ENCODE measurements at regions not wholly inside any gene's neighbourhood (a gene's known extent, or its start where the extent isn't known, plus 50 kb on each side); places are given as distances from the start of the nearest gene placed in this dataset.
"Not testable (repeated sequence)": the region's sequence is repeated elsewhere in the genome, so short reads cannot be mapped to it uniquely, and the experiment has no call there.

GRCh38 chr7:34445653-34446052 lies 212.4 kb upstream of the NPSR1 start:
- no peak for DNase-seq (ENCODE audit: low spot score)
- in situ Hi-C loops (cut with MboI; ENCODE audit: low sequenced_read_pairs, unreplicated experiment) = no loop called here
- TF ChIP-seq CTCF (IDR thresholded peaks at IDR 0.05; ENCODE audit: borderline replicate concordance, control extremely low read depth, extremely low read depth, insufficient read depth, missing control alignments) = no peak

GRCh38 chr7:34448531-34448930 lies 209.5 kb upstream of the NPSR1 start:
- DNase-seq (ENCODE audit: low spot score); in situ Hi-C loops (cut with MboI; ENCODE audit: low sequenced_read_pairs, unreplicated experiment): not testable (repeated sequence)

- in situ Hi-C loops (cut with MboI; ENCODE audit: low sequenced_read_pairs, unreplicated experiment) = no loop called here
- TF ChIP-seq CTCF (IDR thresholded peaks at IDR 0.05; ENCODE audit: borderline replicate concordance, control extremely low read depth, extremely low read depth, insufficient read depth, missing control alignments) = no peak
- DNase-seq (ENCODE audit: low spot score) = no peak
These were observed 208.3 kb upstream of the NPSR1 start for GRCh38 chr7:34449765-34450164.

GRCh38 chr7:34451183-34451582 lies 206.8 kb upstream of the NPSR1 start:
- TF ChIP-seq CTCF (IDR thresholded peaks at IDR 0.05; ENCODE audit: borderline replicate concordance, control extremely low read depth, extremely low read depth, insufficient read depth, missing control alignments) = no peak
- DNase-seq (ENCODE audit: low spot score) = no peak
- in situ Hi-C loops (cut with MboI; ENCODE audit: low sequenced_read_pairs, unreplicated experiment) = no loop called here

GRCh38 chr7:34451923-34452322 lies 206.1 kb upstream of the NPSR1 start:
- no peak for DNase-seq (ENCODE audit: low spot score)
- in situ Hi-C loops (cut with MboI; ENCODE audit: low sequenced_read_pairs, unreplicated experiment) = no loop called here
- TF ChIP-seq CTCF (IDR thresholded peaks at IDR 0.05; ENCODE audit: borderline replicate concordance, control extremely low read depth, extremely low read depth, insufficient read depth, missing control alignments) = no peak

GRCh38 chr7:34452363-34452762 lies 205.7 kb upstream of the NPSR1 start:
- no peak for DNase-seq (ENCODE audit: low spot score)
- no peak for TF ChIP-seq CTCF (IDR thresholded peaks at IDR 0.05; ENCODE audit: borderline replicate concordance, control extremely low read depth, extremely low read depth, insufficient read depth, missing control alignments)
- in situ Hi-C loops (cut with MboI; ENCODE audit: low sequenced_read_pairs, unreplicated experiment) = no loop called here

GRCh38 chr7:34453150-34453549 lies 204.9 kb upstream of the NPSR1 start:
- TF ChIP-seq CTCF (IDR thresholded peaks at IDR 0.05; ENCODE audit: borderline replicate concordance, control extremely low read depth, extremely low read depth, insufficient read depth, missing control alignments) = no peak
- in situ Hi-C loops (cut with MboI; ENCODE audit: low sequenced_read_pairs, unreplicated experiment) = no loop called here
- DNase-seq (ENCODE audit: low spot score) = no peak
